ENCODE measurements at regions not wholly inside any gene's neighbourhood (a gene's known extent, or its start where the extent isn't known, plus 50 kb on each side); places are given as distances from the start of the nearest gene placed in this dataset.

- no peak for TF ChIP-seq YY1 (tag by site-specific recombination; IDR thresholded peaks at IDR 0.05)
- TF ChIP-seq ZNF544 (tag by site-specific recombination; IDR thresholded peaks at IDR 0.05): no peak
- no peak for TF ChIP-seq ZNF76 (tag by site-specific recombination; IDR thresholded peaks at IDR 0.05; ENCODE audit: borderline replicate concordance, low read depth)
- no peak for TF ChIP-seq CTCF (tag by site-specific recombination; IDR thresholded peaks at IDR 0.05)
- TF ChIP-seq ZFP41 (tag by site-specific recombination; IDR thresholded peaks at IDR 0.05; ENCODE audit: borderline replicate concordance): no peak
- TF ChIP-seq ZNF354C (tag by site-specific recombination; IDR thresholded peaks at IDR 0.05; ENCODE audit: borderline replicate concordance, low read depth): no peak
- no peak for TF ChIP-seq BCL11A (tag by site-specific recombination; IDR thresholded peaks at IDR 0.05; ENCODE audit: low read depth)
- TF ChIP-seq ZNF521 (tag by site-specific recombination; IDR thresholded peaks at IDR 0.05): no peak
- no peak for TF ChIP-seq ATF2 (tag by site-specific recombination; IDR thresholded peaks at IDR 0.05; ENCODE audit: low read depth)
- no peak for TF ChIP-seq BCL6B (tag by site-specific recombination; IDR thresholded peaks at IDR 0.05)
- TF ChIP-seq ZFP3 (tag by site-specific recombination; IDR thresholded peaks at IDR 0.05; ENCODE audit: low read depth): no peak
- no peak for TF ChIP-seq REST (tag by site-specific recombination; IDR thresholded peaks at IDR 0.05)
Observed at GRCh38 chr20:5670036-5670536, 59.3 kb upstream of the GPCPD1 start.
